Endothelial cell of umbilical vein (primary cell): ENCODE measurements at regions not wholly inside any gene's neighbourhood (a gene's known extent, or its start where the extent isn't known, plus 50 kb on each side); places are given as distances from the start of the nearest gene placed in this dataset.

Source experiments
- CTCF ChIP-seq, 2 donors: IDR thresholded peaks; 1 replicate in 1 of 2; 2 replicates in 1 of 2; pipeline ENCODE4 v1.5.1; 2011; ENCODE audit warnings: low read length in 2 of 2, mild to moderate bottlenecking in 2 of 2, moderate library complexity in 2 of 2, control low read depth in 1 of 2, inconsistent platforms in 1 of 2, low read depth in 1 of 2; ENCODE audit not compliant: insufficient read depth in 1 of 2; ENCODE audit errors: extremely low read depth in 1 of 2
- EZH2 ChIP-seq: IDR thresholded peaks from 2 replicates; pipeline ENCODE4 v1.6.1; 2012; ENCODE audit warnings: borderline replicate concordance, low read depth, mild to moderate bottlenecking, moderate library complexity, low read length, inconsistent platforms; ENCODE audit not compliant: severe bottlenecking
- MAX ChIP-seq: IDR thresholded peaks from 2 replicates; pipeline ENCODE4 v1.6.1; 2011; ENCODE audit not compliant: insufficient read depth, insufficient read length
- MYC ChIP-seq: IDR thresholded peaks from one replicate; pipeline ENCODE4 v1.6.1; 2011; ENCODE audit warnings: mild to moderate bottlenecking, low read depth, low read length
- POLR2A ChIP-seq: IDR thresholded peaks from 2 replicates; pipeline ENCODE4 v1.6.1; 2012; ENCODE audit warnings: low read depth, mild to moderate bottlenecking, control low read depth, low read length
- POLR2AphosphoS5 ChIP-seq: IDR thresholded peaks from 2 replicates; pipeline ENCODE4 v1.6.1; 2012; ENCODE audit warnings: low read depth, mild to moderate bottlenecking, control low read depth, low read length, moderate library complexity; ENCODE audit not compliant: insufficient read depth

- TF ChIP-seq CTCF (IDR thresholded peaks at IDR 0.05; ENCODE audit: extremely low read depth in 1 of 2, insufficient read depth in 1 of 2, low read depth in 1 of 2, low read length in 2 of 2) (peak; percentile 50 to 67), MAX (no peak), POLR2AphosphoS5 (no peak), MYC (no peak), POLR2A (no peak), EZH2 (no peak)
These were observed 78.6 kb upstream of the FAM9A start for GRCh38 chrX:8879750-8880149.
